ENCODE measurements at regions not wholly inside any gene's neighbourhood (a gene's known extent, or its start where the extent isn't known, plus 50 kb on each side); places are given as distances from the start of the nearest gene placed in this dataset.

DNA sequence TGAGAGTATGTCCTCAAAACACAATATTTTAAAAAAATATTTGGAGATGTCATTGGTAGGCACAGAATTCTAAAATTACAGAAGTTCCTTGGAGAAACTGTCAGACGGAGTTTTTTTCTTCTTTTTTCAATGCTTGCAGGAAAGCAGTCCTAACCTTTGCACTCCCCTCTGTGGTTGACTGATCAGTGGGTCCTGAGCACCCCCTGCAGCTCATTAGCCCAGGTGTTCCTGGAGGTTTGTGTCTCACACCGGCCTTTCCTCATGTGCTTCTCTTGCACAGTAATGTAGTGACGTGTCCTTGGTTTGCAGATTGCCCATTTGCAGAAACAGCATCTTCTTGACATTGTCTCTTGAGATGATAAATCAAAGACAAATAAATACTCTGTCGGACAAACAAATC is 513.0 kb downstream of the TMEM121 start:
- TF ChIP-seq, protein P1, sequence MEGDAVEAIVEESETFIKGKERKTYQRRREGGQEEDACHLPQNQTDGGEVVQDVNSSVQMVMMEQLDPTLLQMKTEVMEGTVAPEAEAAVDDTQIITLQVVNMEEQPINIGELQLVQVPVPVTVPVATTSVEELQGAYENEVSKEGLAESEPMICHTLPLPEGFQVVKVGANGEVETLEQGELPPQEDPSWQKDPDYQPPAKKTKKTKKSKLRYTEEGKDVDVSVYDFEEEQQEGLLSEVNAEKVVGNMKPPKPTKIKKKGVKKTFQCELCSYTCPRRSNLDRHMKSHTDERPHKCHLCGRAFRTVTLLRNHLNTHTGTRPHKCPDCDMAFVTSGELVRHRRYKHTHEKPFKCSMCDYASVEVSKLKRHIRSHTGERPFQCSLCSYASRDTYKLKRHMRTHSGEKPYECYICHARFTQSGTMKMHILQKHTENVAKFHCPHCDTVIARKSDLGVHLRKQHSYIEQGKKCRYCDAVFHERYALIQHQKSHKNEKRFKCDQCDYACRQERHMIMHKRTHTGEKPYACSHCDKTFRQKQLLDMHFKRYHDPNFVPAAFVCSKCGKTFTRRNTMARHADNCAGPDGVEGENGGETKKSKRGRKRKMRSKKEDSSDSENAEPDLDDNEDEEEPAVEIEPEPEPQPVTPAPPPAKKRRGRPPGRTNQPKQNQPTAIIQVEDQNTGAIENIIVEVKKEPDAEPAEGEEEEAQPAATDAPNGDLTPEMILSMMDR (IDR thresholded peaks at IDR 0.05): peak in 2 of 5 experiments; percentile 9 to 23
- TF ChIP-seq POLR2A (IDR thresholded peaks at IDR 0.05): no peak
- TF ChIP-seq POLR2AphosphoS5 (IDR thresholded peaks at IDR 0.05): no peak
